ENCODE measurements at regions not wholly inside any gene's neighbourhood (a gene's known extent, or its start where the extent isn't known, plus 50 kb on each side); places are given as distances from the start of the nearest gene placed in this dataset.

DNA sequence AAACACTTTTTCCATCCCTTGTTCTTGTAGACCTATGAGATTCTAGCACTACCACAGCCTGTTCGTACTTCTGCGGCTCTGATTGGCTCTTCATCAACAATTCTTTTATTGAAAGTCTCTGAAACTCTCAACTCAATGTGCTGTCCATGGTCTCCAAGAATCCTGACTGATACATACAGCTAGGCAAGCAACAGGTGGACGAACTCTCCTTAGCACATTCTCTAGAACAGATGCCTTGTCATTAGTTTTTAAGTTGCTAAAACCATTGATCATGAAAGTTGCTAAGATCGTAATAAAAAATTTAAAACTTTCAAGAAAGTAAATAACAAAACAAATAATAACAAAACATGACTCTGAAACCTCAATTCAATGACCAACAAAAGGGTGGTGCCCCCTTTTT lies 210.5 kb downstream of the EPHA4 start:
- TF ChIP-seq, protein P1, sequence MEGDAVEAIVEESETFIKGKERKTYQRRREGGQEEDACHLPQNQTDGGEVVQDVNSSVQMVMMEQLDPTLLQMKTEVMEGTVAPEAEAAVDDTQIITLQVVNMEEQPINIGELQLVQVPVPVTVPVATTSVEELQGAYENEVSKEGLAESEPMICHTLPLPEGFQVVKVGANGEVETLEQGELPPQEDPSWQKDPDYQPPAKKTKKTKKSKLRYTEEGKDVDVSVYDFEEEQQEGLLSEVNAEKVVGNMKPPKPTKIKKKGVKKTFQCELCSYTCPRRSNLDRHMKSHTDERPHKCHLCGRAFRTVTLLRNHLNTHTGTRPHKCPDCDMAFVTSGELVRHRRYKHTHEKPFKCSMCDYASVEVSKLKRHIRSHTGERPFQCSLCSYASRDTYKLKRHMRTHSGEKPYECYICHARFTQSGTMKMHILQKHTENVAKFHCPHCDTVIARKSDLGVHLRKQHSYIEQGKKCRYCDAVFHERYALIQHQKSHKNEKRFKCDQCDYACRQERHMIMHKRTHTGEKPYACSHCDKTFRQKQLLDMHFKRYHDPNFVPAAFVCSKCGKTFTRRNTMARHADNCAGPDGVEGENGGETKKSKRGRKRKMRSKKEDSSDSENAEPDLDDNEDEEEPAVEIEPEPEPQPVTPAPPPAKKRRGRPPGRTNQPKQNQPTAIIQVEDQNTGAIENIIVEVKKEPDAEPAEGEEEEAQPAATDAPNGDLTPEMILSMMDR (IDR thresholded peaks at IDR 0.05; ENCODE audit: low read depth, low read length, poor library complexity, severe bottlenecking), result no peak
- TF ChIP-seq EZH2phosphoT487 (IDR thresholded peaks at IDR 0.05; ENCODE audit: borderline replicate concordance, low read length), result no peak
